H1 (cell line): ENCODE measurements at regions not wholly inside any gene's neighbourhood (a gene's known extent, or its start where the extent isn't known, plus 50 kb on each side); places are given as distances from the start of the nearest gene placed in this dataset.

ENCODE experiments used
- CTCF ChIA-PET: fragments of 300-600 bp; sonication (Branson Sonifier 250); formaldehyde crosslinking; loops from one replicate; lab custom pipeline; 2021; ENCODE audit not compliant: partially characterized antibody; lab: Charles Lee
- POLR2A ChIA-PET: fragments of 300-600 bp; sonication (Branson Sonifier 250); formaldehyde crosslinking; loops from one replicate; lab custom pipeline; 2021; ENCODE audit warnings: inconsistent platforms; ENCODE audit not compliant: partially characterized antibody; lab: Charles Lee
- DNase-seq, 2 experiments: peaks; one replicate each; pipeline versions ENCODE4 v3.0.0 to v3.0.0-alpha.2; 2010 to 2022; ENCODE audit warnings: low spot score in 2 of 2, low read depth in 1 of 2, mixed read lengths in 1 of 2
- FAIRE-seq: peaks from 2 replicates; lab custom pipeline; 2011; peaks lifted over from hg19 to GRCh38; lab: Jason Lieb, UNC
- H2AFZ ChIP-seq: 2 replicates; pipeline ENCODE4 v1.8.1; 2012; ENCODE audit warnings: low read length, inconsistent platforms
- H2AK5ac ChIP-seq: 2 replicates; pipeline ENCODE4 v1.6.1; 2013; ENCODE audit warnings: low read depth, low read length
- H2BK120ac ChIP-seq: replicated peaks from 2 replicates; pipeline ENCODE3; 2013; ENCODE audit warnings: low read depth, low read length, inconsistent platforms
- H2BK12ac ChIP-seq: 2 replicates; pipeline ENCODE4 v1.6.1; 2013; ENCODE audit warnings: low read depth, low read length
- H2BK15ac ChIP-seq: 2 replicates; pipeline ENCODE4 v1.6.1; 2013; ENCODE audit warnings: low read length
- H2BK20ac ChIP-seq: 2 replicates; pipeline ENCODE4 v1.6.1; 2013; ENCODE audit warnings: low read length
- H2BK5ac ChIP-seq: 2 replicates; pipeline ENCODE4 v1.6.1; 2013; ENCODE audit warnings: low read depth, low read length
- H3K14ac ChIP-seq: 2 replicates; pipeline ENCODE4 v1.6.1; 2013; ENCODE audit warnings: inconsistent platforms; ENCODE audit not compliant: insufficient read length
- H3K18ac ChIP-seq: 2 replicates; pipeline ENCODE4 v1.6.1; 2013; ENCODE audit warnings: low read length; ENCODE audit errors: extremely low read depth
- H3K23ac ChIP-seq: 2 replicates; pipeline ENCODE4 v1.6.1; 2013; ENCODE audit warnings: inconsistent platforms; ENCODE audit not compliant: insufficient read length
- H3K23me2 ChIP-seq: 2 replicates; pipeline ENCODE4 v1.6.1; 2013; ENCODE audit warnings: low read depth, low read length
- H3K27ac ChIP-seq: 2 replicates; pipeline ENCODE4 v1.6.1; 2011; ENCODE audit warnings: low read depth, low read length, inconsistent platforms
- H3K27me3 ChIP-seq, 4 experiments: replicated peaks in 1 of 4; 1 replicate in 1 of 4; 2 replicates in 3 of 4; pipeline versions ENCODE4 v1.6.1 to v1.8.1; 2011 to 2013; ENCODE audit warnings: low read length in 3 of 4, mild to moderate bottlenecking in 3 of 4, inconsistent platforms in 2 of 4, mixed read lengths in 2 of 4, moderate library complexity in 1 of 4; ENCODE audit not compliant: control insufficient read depth in 3 of 4, insufficient read depth in 3 of 4; ENCODE audit errors: extremely low read depth in 1 of 4
- H3K36me3 ChIP-seq, 4 experiments: 2 replicates each; pipeline versions ENCODE4 v1.6.1 to v1.8.1; 2011 to 2013; ENCODE audit warnings: mild to moderate bottlenecking in 4 of 4, low read length in 3 of 4, moderate library complexity in 2 of 4, control low read depth in 1 of 4, inconsistent platforms in 1 of 4; ENCODE audit not compliant: insufficient read depth in 4 of 4, control insufficient read depth in 2 of 4
- H3K4ac ChIP-seq: replicated peaks from 2 replicates; pipeline ENCODE3; 2013; ENCODE audit warnings: low read length, low read depth, mixed read lengths, inconsistent platforms; ENCODE audit not compliant: insufficient read length
- H3K4me1 ChIP-seq, 4 experiments: replicated peaks in 1 of 4; 1 replicate in 1 of 4; 2 replicates in 3 of 4; pipeline versions ENCODE4 v1.6.1 to v1.8.1; 2011 to 2013; ENCODE audit warnings: low read length in 3 of 4, inconsistent platforms in 2 of 4, mixed read lengths in 1 of 4; ENCODE audit not compliant: insufficient read depth in 4 of 4, control insufficient read depth in 3 of 4
- H3K4me2 ChIP-seq, 2 experiments: 2 replicates each; pipeline versions ENCODE4 v1.6.1 to v1.8.1; 2011 to 2013; ENCODE audit warnings: low read depth in 2 of 2, low read length in 2 of 2, control low read depth in 1 of 2, inconsistent platforms in 1 of 2, mild to moderate bottlenecking in 1 of 2; ENCODE audit not compliant: insufficient read depth in 1 of 2
- H3K4me3 ChIP-seq, 4 experiments: fragments of 200-600, 300-600 bp in 1 of 4; sonication (generic), shearing (Covaris generic), sonication (Bioruptor Twin) in 1 of 4; 2 replicates each; pipeline versions ENCODE4 v1.5.1 to v1.8.1; 2011 to 2016; ENCODE audit warnings: low read length in 4 of 4, low read depth in 3 of 4, control low read depth in 2 of 4, inconsistent platforms in 2 of 4, mild to moderate bottlenecking in 2 of 4, mixed read lengths in 1 of 4, moderate library complexity in 1 of 4; ENCODE audit not compliant: insufficient read depth in 2 of 4; ENCODE audit errors: extremely low read depth in 1 of 4
- H3K56ac ChIP-seq: replicated peaks from 2 replicates; pipeline ENCODE3; 2013; ENCODE audit warnings: low read depth, mild to moderate bottlenecking, mixed read lengths, low read length, inconsistent platforms; ENCODE audit not compliant: insufficient read length
- H3K79me1 ChIP-seq: 2 replicates; pipeline ENCODE4 v1.6.1; 2013; ENCODE audit warnings: low read depth, low read length, control low read depth
- H3K79me2 ChIP-seq, 2 experiments: 2 replicates each; pipeline versions ENCODE4 v1.6.1 to v1.8.1; 2012 to 2013; ENCODE audit warnings: low read length in 2 of 2, mild to moderate bottlenecking in 2 of 2, inconsistent platforms in 1 of 2; ENCODE audit not compliant: insufficient read depth in 2 of 2, control insufficient read depth in 1 of 2
- H3K9ac ChIP-seq, 4 experiments: replicated peaks in 1 of 4; 1 replicate in 1 of 4; 2 replicates in 3 of 4; pipeline versions ENCODE4 v1.6.1 to v1.8.1; 2011 to 2013; ENCODE audit warnings: low read depth in 3 of 4, low read length in 3 of 4, control low read depth in 2 of 4, mild to moderate bottlenecking in 2 of 4, moderate library complexity in 2 of 4, inconsistent platforms in 1 of 4; ENCODE audit errors: extremely low read depth in 1 of 4
- H3K9me3 ChIP-seq, 2 experiments: 2 replicates each; pipeline versions ENCODE4 v1.6.1 to v1.8.1; 2012 to 2013; ENCODE audit warnings: mild to moderate bottlenecking in 2 of 2, moderate library complexity in 2 of 2, control low read depth in 1 of 2, inconsistent platforms in 1 of 2, low read depth in 1 of 2, low read length in 1 of 2, mixed read lengths in 1 of 2; ENCODE audit not compliant: insufficient read depth in 2 of 2
- H4K20me1 ChIP-seq, 2 experiments: replicated peaks in 1 of 2; 2 replicates each; pipeline versions ENCODE3 to v1.8.1; 2011 to 2013; ENCODE audit warnings: inconsistent platforms in 2 of 2, low read length in 2 of 2, mild to moderate bottlenecking in 1 of 2; ENCODE audit not compliant: insufficient read depth in 2 of 2, control insufficient read depth in 1 of 2
- H4K5ac ChIP-seq: 2 replicates; pipeline ENCODE4 v1.6.1; 2013; ENCODE audit warnings: low read length, low read depth, mixed read lengths, inconsistent platforms; ENCODE audit not compliant: insufficient read length
- H4K8ac ChIP-seq: 2 replicates; pipeline ENCODE4 v1.8.0; 2013; ENCODE audit warnings: mild to moderate bottlenecking, moderate library complexity, low read length, inconsistent platforms; ENCODE audit not compliant: insufficient read depth; ENCODE audit errors: extremely low read depth
- H4K91ac ChIP-seq: replicated peaks from 2 replicates; pipeline ENCODE3; 2013; ENCODE audit warnings: low read length, mixed read lengths, inconsistent platforms; ENCODE audit not compliant: insufficient read length
- ATF3 ChIP-seq: IDR thresholded peaks from 2 replicates; pipeline ENCODE4 v1.6.1; 2011; ENCODE audit warnings: low read depth, mild to moderate bottlenecking, low read length; ENCODE audit not compliant: insufficient read depth
- CREB1 ChIP-seq: IDR thresholded peaks from 2 replicates; pipeline ENCODE4 v1.6.1; 2012; ENCODE audit warnings: inconsistent platforms
- NANOG ChIP-seq: IDR thresholded peaks from 2 replicates; pipeline ENCODE4 v1.6.1; 2011; ENCODE audit warnings: low read length, low read depth, mild to moderate bottlenecking, inconsistent platforms; ENCODE audit not compliant: insufficient read depth, poor library complexity, severe bottlenecking
- SIN3A ChIP-seq, 2 experiments: IDR thresholded peaks in 1 of 2; conservative IDR thresholded peaks in 1 of 2; 2 replicates each; pipeline ENCODE4 v1.6.1; 2011 to 2012; ENCODE audit warnings: low read length in 2 of 2, improper control_type of control experiment in 1 of 2, low read depth in 1 of 2, mild to moderate bottlenecking in 1 of 2
- WGBS, 2 experiments: shearing (Covaris generic) in 1 of 2; methylation state at CpG; one replicate each; pipeline versions ENCODE4 v1.1.6 to v1.1.7; 2013 to 2015; ENCODE audit warnings: low lambda C conversion rate in 2 of 2, mixed read lengths in 2 of 2, inconsistent platforms in 1 of 2, low coverage in 1 of 2, missing lambda C conversion rate in 1 of 2; ENCODE audit not compliant: insufficient replicate concordance in 2 of 2, insufficient coverage in 1 of 2, insufficient read length in 1 of 2; ENCODE audit errors: extremely low coverage in 1 of 2, missing lambda C conversion rate in 1 of 2; 5-methylcytosine and 5-hydroxymethylcytosine counted together

- ChIA-PET POLR2A (no interaction called here), CTCF (interaction anchor here (1.4 kb wide), 1 partner anchor 9 kb away, joined by 3 read pairs; no protein-coding TSS in a partner anchor)
- H3K4me2 ChIP-seq: no peak overlapping the region
- H3K79me2 ChIP-seq: no peaks in the 10 kb centered on the region
- H3K23ac ChIP-seq: no peak overlapping the region
- H3K79me1 ChIP-seq: no peaks in the 10 kb centered on the region
- no peak overlapping the region for H3K18ac ChIP-seq
- H2AK5ac ChIP-seq: no peak overlapping the region
- H4K20me1 ChIP-seq: no peaks in the 10 kb centered on the region
- no peak overlapping the region for H2BK20ac ChIP-seq
- no peak overlapping the region for H4K8ac ChIP-seq
- H3K56ac ChIP-seq: no peak overlapping the region
- no peak overlapping the region for H4K5ac ChIP-seq
- no peak overlapping the region for H3K4ac ChIP-seq
- no peak overlapping the region for H3K14ac ChIP-seq
- no peaks in the 10 kb centered on the region for H3K23me2 ChIP-seq
- H3K27me3 ChIP-seq: no peaks in the 10 kb centered on the region
- H3K27ac ChIP-seq: no peak overlapping the region
- no peak overlapping the region for H2BK15ac ChIP-seq
- peaks cover 0 to 3% (median 2%) of the 10 kb centered on the region in 4 experiments; a peak in 3 of 7 replicates for H3K4me1 ChIP-seq
- FAIRE-seq (no peak), DNase-seq (no peak)
- H2AFZ ChIP-seq: no peak overlapping the region
- no peak overlapping the region for H4K91ac ChIP-seq
- no peak overlapping the region for H2BK5ac ChIP-seq
- no peak overlapping the region for H3K4me3 ChIP-seq
- no peak overlapping the region for H3K9ac ChIP-seq
- no peaks in the 10 kb centered on the region for H3K36me3 ChIP-seq
- H2BK120ac ChIP-seq: no peak overlapping the region
- H3K9me3 ChIP-seq: no peaks in the 10 kb centered on the region
- H2BK12ac ChIP-seq: no peak overlapping the region
- 100% methylated on average over 1 of the region's 1 CpG; no CpG with 5 or more reads in 1 of the 2 experiments for WGBS, 2 experiments
- no peak for TF ChIP-seq SIN3A (conservative IDR thresholded peaks at IDR 0.05 in 1 of 2, IDR thresholded peaks at IDR 0.05 in 1 of 2; ENCODE audit: low read depth in 1 of 2, low read length in 2 of 2)
- TF ChIP-seq ATF3: no peak
- TF ChIP-seq NANOG: no peak
- TF ChIP-seq CREB1: no peak
Measured at GRCh38 chr18:5619376-5619775, 75.6 kb upstream of the EPB41L3 start.
